Prostate gland (tissue), 2 donors: ENCODE measurements at regions not wholly inside any gene's neighbourhood (a gene's known extent, or its start where the extent isn't known, plus 50 kb on each side); places are given as distances from the start of the nearest gene placed in this dataset.

ENCODE experiments used
- CTCF ChIP-seq, 4 experiments: fragments of 200-600 bp in 2 of 4; fragments of 450-650 bp in 2 of 4; sonication (generic) in 2 of 4; IDR thresholded peaks; 1 replicate in 3 of 4; 2 replicates in 1 of 4; pipeline ENCODE4 v1.5.1; 2016 to 2019; ENCODE audit warnings: antibody characterized with exemption in 4 of 4, mild to moderate bottlenecking in 2 of 4, moderate library complexity in 2 of 4
- POLR2A ChIP-seq: fragments of 450-650 bp; IDR thresholded peaks from one replicate; pipeline ENCODE4 v1.6.1; 2016; ENCODE audit warnings: antibody characterized with exemption, mild to moderate bottlenecking
- POLR2AphosphoS5 ChIP-seq: sonication (generic); formaldehyde crosslinking; IDR thresholded peaks from one replicate; pipeline ENCODE4 v1.6.1; 2017; ENCODE audit warnings: antibody characterized with exemption

GRCh38 chr6:14422917-14423316 lies 305.3 kb downstream of the CD83 start:
- TF ChIP-seq CTCF (IDR thresholded peaks at IDR 0.05) (no peak), POLR2A (no peak), POLR2AphosphoS5 (no peak)
